HG02588 (cell line): ENCODE measurements at regions not wholly inside any gene's neighbourhood (a gene's known extent, or its start where the extent isn't known, plus 50 kb on each side); places are given as distances from the start of the nearest gene placed in this dataset.

Experiments
- ATAC-seq: cut with Tn5 transposase; IDR thresholded peaks from one replicate; pipeline ENCODE4 v1.9.1; 2021; ENCODE audit warnings: mild to moderate bottlenecking, moderate library complexity; ENCODE audit not compliant: unreplicated experiment

DNA sequence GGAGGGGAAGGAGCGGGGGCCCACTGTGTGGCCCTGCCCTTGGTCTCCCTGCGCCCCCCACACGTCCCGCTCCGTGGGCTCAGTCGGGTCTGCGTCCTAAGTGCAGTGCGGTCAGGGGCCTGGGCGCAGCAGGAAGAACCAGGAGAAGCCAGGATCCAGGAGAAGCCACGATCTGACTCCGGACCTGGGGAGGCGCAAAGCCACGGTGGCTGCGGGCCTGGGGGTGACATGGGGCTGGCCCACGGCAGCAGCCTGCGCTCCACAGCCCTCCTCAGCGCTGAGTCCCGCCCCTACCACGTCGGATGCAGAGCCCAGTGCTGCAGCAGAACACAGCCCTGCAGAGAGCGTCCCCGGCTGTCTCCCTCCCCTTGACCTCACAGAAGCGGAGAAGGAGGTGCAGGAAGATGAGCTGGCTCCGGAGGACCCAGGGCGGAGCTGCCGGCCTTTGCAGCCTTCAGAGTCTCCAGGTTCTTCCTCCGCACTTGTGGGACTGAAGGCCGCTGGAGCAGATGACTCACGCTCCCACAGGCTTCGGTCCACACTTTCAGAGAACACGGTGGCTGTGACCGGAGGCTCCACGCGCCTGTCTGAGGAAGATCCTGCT, 589.2 kb upstream of the SALL3 start:
- no peak for ATAC-seq

GRCh38 chr18:78390952-78391348, 588.7 kb upstream of the SALL3 start:
- no peak for ATAC-seq

GRCh38 chr18:78393086-78393862, 586.3 kb upstream of the SALL3 start:
- no peak for ATAC-seq

GRCh38 chr18:78396077-78396476, 583.5 kb upstream of the SALL3 start:
- no peak for ATAC-seq

GRCh38 chr18:78396756-78397155, 582.9 kb upstream of the SALL3 start:
- no peak for ATAC-seq

GRCh38 chr18:78399992-78400503, 579.6 kb upstream of the SALL3 start:
- ATAC-seq: no peak

DNA sequence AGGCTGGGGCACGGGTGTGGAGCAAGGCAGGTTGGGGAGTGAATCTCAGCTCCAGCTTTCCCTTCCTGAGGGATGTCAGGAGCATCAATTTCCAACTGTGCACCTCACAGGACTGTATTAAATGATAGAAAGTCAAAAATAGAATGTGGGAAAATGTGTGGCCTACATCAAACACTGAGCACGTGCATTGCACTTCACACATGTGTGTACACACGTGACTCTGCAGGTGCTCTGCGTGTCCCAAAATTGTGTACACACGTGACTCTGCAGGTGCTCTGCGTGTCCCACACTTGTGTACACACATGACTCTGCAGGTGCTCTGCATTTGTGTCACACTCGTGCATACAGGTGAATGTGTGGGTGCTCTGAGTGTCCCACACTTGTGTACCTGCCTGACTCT, 577.2 kb upstream of the SALL3 start:
- ATAC-seq: no peak

- ATAC-seq: no peak
Measured at GRCh38 chr18:78402966-78403365, 576.7 kb upstream of the SALL3 start.

- ATAC-seq: no peak
Measured at GRCh38 chr18:78403371-78403770, 576.2 kb upstream of the SALL3 start.

DNA sequence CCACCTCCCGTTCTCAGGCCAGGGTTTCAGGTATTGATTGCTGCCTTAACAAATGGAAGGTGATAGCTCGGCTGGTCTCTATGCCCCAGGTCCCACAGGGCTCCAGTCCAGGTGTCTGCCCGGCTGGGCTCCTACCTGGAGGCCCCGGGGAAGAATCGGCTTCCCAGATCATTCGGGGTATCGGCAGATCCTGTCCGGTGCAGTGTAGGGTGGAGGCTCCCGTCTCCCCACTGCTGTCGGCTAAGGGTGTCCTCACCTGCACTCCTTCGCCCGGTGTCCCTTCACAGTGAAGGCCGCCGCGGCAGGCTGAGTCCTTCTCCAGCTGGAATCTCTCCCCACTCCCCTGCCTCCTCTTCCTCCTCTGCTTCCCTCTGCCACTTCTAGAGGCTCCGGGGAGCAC, 573.9 kb upstream of the SALL3 start:
- no peak for ATAC-seq

DNA sequence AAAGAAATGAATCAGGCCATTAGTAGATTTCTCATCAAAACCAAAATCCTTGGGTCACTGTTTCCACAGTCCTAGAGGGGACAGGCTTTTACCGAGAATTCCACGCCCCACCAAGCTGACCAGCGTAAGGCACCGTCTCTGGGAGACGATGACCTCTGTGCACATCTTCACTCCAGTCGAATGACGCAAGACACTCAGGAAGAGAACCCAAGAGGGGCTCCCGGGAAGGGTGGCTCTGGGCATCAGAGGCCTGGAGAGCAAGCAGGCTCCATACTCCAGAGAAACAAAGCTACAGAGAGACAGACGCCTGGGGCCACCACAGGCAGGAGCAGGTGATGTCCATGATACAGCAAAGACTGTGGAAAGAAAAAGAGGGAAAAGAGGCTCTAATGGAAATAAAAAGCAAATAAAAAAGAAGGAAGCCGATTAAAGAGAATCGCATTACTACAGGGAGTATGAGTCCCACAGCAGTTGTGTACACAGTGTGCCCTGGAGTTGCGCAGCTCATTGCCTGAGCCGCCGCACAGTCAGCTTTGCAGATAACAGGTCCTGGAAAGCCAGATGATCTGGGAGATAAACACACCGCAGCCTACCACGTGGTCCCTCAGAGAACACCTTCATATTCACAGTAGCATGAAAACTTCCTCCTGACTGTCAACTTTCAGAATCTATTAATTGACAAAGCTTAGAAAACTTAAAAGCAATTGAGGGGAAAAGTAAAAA, 572.7 kb upstream of the SALL3 start:
- no peak for ATAC-seq

- no peak for ATAC-seq
Measured at GRCh38 chr18:78407466-78407844, 572.2 kb upstream of the SALL3 start.

GRCh38 chr18:78408623-78409022, 571.0 kb upstream of the SALL3 start:
- ATAC-seq: no peak

DNA sequence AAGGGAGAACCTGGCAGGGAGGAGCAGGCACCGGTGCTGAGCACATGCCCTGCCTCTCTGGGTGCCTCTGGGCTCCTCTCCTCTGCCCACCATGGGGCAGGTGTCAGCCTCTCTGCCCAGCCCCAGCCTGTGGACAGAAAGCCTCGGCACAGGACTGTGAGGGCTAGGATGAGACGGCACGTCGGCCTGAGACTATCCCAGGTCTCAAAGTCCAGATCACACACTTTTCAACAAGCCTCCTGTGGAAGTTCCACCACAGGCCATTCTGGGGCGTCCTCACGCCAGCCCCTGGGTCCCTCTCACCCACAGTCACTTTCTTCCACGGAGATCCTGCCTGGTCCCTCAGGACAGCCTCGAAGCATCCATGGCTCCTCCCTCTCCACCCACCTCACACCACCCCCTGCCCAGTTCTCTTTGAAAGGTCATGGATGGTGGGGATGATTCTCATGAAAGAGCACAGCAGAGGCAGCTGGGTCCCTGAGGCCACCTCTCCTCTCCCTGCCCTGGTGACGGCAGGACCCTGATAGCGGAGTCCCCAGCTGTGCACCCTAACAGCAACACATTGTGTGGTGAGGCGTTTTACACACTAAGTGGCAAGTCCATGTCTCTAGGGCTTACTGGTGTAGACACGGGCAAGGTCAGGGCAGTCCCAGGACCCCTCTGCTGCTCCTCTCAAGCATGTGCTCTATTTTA, 569.4 kb upstream of the SALL3 start:
- ATAC-seq: no peak

GRCh38 chr18:78411539-78411938, 568.1 kb upstream of the SALL3 start:
- ATAC-seq: no peak

DNA sequence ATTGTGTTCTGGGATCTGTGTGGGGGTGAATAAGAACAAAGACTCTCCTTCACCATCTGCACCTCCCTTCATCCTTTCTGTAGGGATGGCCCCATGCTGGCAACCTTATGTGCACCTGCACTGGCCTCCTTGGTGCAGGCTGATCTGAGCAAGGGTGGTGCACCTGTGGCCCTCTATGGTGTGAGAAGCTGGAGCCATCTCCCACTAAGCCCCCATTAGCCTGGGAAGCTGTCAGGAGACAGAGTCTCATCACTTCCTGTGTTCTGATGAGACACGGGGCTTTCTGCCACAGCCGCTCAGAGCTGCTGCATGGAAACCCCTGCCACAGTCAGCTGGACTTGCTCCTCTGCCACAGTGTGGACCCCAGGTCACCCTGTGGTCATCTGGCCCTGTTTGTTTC, 565.3 kb upstream of the SALL3 start:
- no peak for ATAC-seq

DNA sequence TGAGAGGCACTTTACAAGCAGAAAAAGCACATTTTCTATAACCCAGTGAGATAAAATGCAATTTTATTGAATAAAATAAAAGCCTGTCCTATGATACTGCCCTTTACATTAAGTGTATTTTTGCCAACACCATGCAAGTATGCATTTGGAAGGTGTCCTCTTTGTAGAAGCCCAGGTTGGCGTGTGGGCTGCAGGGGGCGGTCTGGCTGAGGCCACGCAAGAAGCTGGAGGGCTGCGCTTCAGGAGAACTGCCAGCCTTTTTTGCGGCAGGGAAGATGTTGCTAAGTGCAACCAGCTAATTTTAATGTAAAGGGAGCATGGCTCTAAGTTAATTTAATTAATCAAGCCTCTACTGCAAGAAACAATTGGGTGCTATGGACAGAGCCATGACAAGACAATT, 562.8 kb upstream of the SALL3 start:
- ATAC-seq: no peak

DNA sequence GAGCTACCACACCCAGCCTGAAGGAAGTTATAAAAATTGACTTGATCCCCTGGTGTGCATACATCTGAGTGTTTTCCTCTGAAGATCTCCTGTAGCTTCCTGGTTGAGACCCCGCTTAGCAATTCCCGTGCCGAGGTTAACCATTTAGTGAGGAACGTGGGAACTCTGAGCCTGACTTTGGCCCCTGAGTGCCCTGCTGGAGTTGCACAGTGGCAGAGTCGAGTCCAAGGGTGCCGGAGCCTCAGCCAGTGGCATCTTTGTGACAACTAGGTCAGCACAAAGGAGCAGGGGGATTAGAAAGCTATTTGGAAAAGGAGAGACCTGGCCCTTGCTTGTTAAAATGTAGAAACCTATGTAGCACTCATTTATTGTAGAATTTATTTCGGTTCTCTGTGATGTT, 561.2 kb upstream of the SALL3 start:
- no peak for ATAC-seq

DNA sequence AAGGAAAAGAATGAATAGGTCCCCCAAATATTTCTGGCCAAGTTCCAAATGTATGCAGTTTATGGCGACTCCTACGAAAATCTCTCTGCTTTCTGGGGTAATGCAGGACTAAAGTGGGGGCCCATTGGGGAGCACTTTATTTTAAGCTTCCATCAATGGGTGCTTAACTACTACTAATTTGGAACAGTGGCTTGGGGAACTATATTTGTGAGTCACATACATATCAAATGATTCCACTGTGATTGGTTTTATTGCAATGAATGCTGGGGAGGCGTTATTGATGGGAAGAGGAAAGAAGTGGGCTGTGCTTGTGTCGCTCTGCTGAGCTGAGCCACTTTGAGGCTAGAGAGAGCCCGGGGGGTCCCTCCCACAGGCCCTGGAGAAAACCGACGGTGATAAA, 560.4 kb upstream of the SALL3 start:
- ATAC-seq: no peak

- ATAC-seq: no peak
Measured at GRCh38 chr18:78420116-78420515, 559.5 kb upstream of the SALL3 start.

DNA sequence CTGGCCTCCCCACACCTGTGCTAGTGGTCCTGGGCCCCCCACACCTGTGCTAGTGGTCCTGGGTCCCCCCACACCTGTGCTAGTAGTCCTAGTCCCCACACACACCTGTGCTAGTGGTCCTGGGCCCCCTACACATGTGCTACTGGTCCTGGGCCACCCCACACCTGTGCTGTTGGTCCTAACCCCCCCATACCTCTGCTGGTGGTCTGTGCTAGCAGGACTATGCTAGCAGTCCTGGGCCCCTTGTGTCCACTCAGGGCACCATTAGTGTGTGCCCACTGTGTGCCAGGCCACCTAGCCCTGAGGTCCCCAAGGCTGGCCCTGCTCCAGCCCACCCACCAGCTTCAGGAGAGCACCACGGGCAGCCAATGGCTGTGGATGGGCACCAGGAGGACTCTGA, 558.2 kb upstream of the SALL3 start:
- ATAC-seq: no peak
